GM21619 (cell line): ENCODE measurements at regions not wholly inside any gene's neighbourhood (a gene's known extent, or its start where the extent isn't known, plus 50 kb on each side); places are given as distances from the start of the nearest gene placed in this dataset.

ENCODE experiments used
- ATAC-seq: cut with Tn5 transposase; IDR thresholded peaks from one replicate; pipeline ENCODE4 v1.9.1; 2021; ENCODE audit not compliant: unreplicated experiment

DNA sequence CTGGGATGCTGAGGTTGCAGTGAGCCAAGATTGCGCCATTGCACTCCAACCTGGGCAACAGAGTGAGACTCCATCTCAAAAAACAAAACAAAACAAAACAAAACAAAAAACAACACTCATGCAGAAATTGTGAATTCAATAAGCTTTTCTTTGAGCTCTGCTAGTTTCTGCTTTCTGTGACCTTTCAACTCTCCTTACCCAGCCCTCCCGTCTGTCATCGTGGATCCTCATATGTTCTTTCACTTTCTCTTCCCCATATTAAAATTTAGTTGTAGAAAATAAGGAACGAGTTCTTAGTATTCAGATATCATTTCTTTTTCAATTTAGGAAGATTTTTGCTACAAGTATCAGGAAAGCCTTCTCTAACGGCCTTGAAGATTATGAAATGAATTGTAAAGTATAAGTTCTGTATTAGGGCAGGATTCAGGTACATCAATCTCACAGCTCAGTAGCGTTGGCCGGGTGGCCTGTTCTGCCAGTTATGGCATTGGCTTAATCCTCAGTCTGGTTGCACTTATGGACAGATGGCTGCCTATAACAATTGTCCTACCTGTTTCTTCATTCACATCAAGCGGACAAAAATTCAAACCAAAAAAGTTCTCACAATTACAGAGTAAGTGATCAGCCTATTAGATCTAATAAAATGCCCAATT lies 1167.0 kb downstream of the SORCS3 start:
- ATAC-seq, result no peak

- no peak for ATAC-seq
Measured at GRCh38 chr10:105803206-105803605, 1162.1 kb downstream of the SORCS3 start.

DNA sequence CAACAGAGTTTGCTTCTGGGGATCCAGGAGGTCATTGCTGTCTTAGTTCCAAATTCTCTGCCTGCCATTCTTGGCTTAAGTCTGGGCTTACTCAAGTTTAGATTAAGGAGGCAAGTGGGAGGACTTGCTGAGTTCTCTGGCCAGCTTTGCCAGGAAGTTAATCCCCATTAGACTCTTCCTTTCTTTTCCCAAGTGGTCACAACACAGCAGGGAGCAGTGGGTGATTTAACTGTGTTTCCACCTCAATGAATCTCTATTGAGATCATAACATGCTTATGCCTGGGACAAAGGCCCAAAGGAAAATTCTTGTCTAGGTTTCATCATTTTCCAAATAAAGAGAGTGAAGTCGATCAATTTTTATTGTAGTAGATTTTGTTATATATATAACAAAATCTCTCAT lies 1159.6 kb downstream of the SORCS3 start:
- no peak for ATAC-seq

DNA sequence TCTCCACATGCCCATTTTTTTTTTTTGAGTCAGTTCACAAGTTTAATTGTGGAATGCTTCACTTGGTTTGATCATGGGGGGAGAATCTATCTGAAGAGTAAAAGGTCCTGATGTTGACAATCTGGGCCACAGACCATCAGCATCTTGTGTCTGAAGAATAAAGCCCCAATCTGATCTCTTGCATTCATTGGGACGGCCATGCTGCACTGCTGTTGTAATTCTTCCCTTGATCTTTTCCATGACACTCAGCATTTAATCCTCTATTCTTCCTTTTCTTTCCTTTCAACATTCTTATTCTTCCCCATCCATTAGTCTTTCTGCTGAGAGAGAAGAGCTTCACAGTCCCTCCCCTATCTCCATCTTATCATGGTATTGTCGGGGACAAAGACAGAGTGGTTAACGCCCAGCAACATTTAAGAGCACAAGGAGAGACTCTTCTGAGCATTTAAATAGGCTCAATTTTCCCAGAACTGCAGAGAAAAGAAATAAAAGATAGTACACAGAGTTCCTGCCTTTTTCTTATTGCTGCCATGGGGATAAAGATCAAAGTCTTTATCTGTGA lies 1157.3 kb downstream of the SORCS3 start:
- ATAC-seq, result no peak

GRCh38 chr10:105797234-105797890 lies 1156.3 kb downstream of the SORCS3 start:
- no peak for ATAC-seq

DNA sequence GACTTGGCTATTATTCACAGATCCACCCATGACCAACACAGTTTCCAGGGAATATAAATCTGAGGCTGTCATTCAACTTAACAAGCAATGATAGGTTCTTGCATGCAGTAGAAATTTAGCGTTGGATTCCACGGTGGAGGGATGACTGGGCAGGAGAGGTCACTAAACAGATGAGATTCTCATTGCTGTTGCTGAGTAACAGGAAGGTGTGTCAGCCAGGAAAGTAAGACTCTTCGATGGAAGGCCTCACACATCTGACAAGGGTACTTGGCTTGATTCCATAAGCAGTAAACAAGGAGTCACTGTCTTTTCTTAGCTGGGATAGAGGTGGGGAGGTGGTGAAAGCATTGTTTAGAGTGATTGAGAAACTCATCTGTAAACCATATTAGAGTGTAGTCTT lies 1152.0 kb downstream of the SORCS3 start:
- no peak for ATAC-seq

- ATAC-seq, result no peak
Measured at GRCh38 chr10:105785721-105786120, 1144.6 kb downstream of the SORCS3 start.

DNA sequence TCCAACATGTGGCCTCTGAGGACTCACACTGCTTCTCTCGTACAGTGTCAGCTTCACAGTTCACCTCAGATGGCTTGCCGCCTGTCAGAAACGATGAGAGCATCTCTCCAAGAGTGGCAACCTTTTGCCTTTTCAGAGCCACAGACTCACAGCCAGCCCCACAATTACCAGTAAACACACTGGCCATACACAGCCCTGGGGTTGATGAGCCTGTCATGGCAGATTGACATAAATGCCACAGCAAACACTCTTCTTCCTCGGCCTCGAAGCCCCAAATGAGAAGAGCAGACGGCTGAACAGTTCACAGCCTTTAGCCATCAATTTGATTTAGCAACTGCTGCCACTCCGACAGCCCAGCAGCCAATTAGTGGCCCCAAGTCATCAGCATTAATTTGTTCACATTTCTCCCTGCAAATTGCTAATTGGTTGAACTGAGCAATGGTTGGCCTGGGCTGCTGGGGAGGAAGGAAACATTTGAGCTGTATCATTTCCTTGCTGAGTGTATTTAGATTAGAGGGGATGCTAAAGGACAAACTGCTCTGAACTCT lies 1142.9 kb downstream of the SORCS3 start:
- ATAC-seq, result no peak

GRCh38 chr10:105774881-105775280 lies 1133.8 kb downstream of the SORCS3 start:
- ATAC-seq, result no peak

GRCh38 chr10:105774351-105774750 lies 1133.3 kb downstream of the SORCS3 start:
- ATAC-seq, result no peak

- no peak for ATAC-seq
Measured at GRCh38 chr10:105770524-105771212, 1129.6 kb downstream of the SORCS3 start.

- no peak for ATAC-seq
Measured at GRCh38 chr10:105769248-105770184, 1128.4 kb downstream of the SORCS3 start.

- no peak for ATAC-seq
Measured at GRCh38 chr10:105763611-105764010, 1122.5 kb downstream of the SORCS3 start.

DNA sequence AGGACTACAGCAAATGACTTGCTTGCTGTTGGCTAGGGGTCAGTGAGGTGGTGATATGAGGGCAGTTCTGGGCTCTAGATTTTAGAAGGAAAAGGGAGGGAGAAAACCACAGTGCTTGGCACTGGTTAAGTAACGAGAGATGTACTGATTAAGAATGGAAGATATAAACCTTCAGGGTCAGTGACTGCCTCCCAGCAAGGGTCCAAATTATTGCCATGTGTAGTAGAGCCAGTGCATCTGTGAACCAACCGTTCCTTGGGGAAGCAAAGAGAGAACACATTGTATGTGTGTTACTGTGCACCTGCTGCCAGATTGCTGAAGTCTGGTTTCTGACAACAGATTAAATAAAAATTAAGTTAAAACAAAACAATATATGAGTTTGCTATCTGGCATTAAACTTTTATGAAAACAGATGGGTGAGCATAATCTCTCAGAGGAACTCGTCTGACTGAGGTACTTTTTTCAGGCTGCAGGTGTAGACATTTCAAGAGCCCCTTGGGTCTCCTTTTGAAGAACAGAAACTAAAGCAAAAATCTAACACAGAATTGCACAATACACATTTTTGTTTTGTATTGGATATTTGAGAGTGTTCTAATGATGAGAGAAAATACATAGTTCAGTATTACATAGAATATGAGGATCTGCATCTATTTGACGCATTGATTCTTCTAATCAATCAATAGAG lies 1120.6 kb downstream of the SORCS3 start:
- no peak for ATAC-seq

DNA sequence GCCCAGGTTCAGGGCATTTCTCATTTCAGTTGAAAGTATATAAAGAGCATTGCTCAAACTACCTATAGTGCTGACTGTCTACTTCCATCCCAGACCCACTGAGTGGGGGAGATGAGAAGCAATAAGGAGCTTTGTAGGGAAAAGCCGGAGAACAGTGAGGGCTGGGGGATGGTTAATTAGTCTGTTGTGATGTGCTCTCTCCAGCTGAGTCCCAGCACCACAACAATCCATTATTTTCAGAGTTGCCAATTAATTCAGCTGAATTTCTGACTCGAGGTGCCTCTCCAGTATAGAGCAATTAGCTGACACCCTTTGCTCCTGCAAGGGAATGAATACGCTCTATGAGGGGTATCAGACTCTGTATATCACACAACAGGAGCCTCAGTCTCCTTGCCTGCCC lies 1118.6 kb downstream of the SORCS3 start:
- no peak for ATAC-seq

GRCh38 chr10:105758209-105758998 lies 1117.3 kb downstream of the SORCS3 start:
- ATAC-seq, result no peak

GRCh38 chr10:105757302-105757701 lies 1116.2 kb downstream of the SORCS3 start:
- ATAC-seq, result no peak

DNA sequence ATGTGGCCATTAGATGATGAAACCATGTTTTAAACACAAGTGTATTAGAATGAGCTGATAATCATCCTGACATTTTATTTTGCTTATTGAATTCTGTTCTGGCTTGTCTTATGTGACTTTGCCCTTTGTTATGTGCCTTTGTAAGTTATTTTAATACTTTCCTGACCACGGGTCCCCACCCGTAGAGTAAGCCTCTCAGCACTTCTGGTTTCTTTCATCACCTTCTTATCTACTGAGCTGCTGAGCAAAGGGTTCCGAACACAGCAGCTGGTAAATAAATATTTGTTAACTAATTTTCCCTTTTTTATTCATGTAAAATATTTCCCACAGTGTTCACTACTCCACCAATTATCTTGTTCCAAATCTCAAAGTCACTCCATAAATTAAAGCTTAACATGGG lies 1115.3 kb downstream of the SORCS3 start:
- no peak for ATAC-seq

GRCh38 chr10:105751688-105752087 lies 1110.6 kb downstream of the SORCS3 start:
- ATAC-seq, result no peak
